SIG-M5 treated with dmso at 0.1 percent for 504 hours (cell line): ENCODE measurements at regions not wholly inside any gene's neighbourhood (a gene's known extent, or its start where the extent isn't known, plus 50 kb on each side); places are given as distances from the start of the nearest gene placed in this dataset.

Experiments used
- DNase-seq: peaks from one replicate; lab custom pipeline; 2025; ENCODE audit not compliant: unreplicated experiment; lab: John Stamatoyannopoulos, UW

GRCh38 chr1:201589186-201589585 is 50.3 kb downstream of the NAV1 start:
- DNase-seq, result no peak

DNA sequence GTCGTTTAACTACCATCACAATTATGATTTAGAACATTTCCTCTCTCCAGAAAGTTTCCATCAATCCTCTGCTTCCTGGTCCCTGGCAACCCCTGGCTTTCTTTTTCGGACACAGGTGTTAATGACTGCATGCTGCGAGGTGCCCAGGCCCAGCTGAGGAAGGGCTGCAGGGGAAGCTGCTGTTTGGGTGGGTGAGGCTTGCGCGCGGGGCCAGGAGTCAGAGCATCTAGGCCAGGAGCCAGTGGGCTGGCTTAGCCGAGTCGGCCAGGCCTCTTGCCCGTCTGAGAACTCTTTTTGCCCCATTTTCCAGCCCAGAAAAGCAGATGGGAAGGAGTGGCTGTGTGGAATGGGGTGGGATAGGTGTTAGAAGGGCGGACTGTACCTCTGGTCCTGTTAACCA is 51.5 kb downstream of the NAV1 start:
- no peak for DNase-seq

GRCh38 chr1:201591348-201591747 is 52.4 kb downstream of the NAV1 start:
- no peak for DNase-seq

- no peak for DNase-seq
Observed at GRCh38 chr1:201591981-201592380, 53.1 kb downstream of the NAV1 start.

- peak; percentile 95 for DNase-seq
Observed at GRCh38 chr1:201593200-201593921, 54.4 kb downstream of the NAV1 start.

- DNase-seq, result peak; percentile 62
Observed at GRCh38 chr1:201594575-201595245, 55.8 kb downstream of the NAV1 start.

DNA sequence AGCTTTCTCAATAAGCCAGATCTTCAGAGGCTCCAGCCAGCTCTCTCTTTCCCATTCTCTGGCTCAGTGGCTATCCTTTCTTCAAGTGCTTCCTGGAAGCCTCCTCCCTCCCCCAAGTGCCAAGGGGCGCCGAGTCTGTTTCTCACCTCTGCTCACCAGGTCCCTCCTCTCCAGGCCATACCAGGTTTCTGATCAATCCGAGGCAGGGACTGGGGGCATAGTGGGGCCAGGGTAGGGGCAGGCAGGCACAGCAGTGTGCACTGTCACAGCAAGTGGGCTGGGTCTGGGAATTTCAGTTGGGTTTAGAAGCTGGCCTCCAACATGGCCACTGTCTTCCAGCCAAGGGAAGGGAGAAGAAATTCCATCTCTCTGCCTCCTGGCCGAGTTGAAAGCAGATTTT is 56.5 kb downstream of the NAV1 start:
- no peak for DNase-seq

GRCh38 chr1:201596101-201596868 is 57.4 kb downstream of the NAV1 start:
- DNase-seq, result no peak

GRCh38 chr1:201597551-201598230 is 58.8 kb downstream of the NAV1 start:
- peak; percentile 87 for DNase-seq

- no peak for DNase-seq
Observed at GRCh38 chr1:201598396-201598795, 59.5 kb downstream of the NAV1 start.

- no peak for DNase-seq
Observed at GRCh38 chr1:201598973-201599372, 60.0 kb downstream of the NAV1 start.

GRCh38 chr1:201599548-201599947 is 60.6 kb downstream of the NAV1 start:
- DNase-seq, result no peak

DNA sequence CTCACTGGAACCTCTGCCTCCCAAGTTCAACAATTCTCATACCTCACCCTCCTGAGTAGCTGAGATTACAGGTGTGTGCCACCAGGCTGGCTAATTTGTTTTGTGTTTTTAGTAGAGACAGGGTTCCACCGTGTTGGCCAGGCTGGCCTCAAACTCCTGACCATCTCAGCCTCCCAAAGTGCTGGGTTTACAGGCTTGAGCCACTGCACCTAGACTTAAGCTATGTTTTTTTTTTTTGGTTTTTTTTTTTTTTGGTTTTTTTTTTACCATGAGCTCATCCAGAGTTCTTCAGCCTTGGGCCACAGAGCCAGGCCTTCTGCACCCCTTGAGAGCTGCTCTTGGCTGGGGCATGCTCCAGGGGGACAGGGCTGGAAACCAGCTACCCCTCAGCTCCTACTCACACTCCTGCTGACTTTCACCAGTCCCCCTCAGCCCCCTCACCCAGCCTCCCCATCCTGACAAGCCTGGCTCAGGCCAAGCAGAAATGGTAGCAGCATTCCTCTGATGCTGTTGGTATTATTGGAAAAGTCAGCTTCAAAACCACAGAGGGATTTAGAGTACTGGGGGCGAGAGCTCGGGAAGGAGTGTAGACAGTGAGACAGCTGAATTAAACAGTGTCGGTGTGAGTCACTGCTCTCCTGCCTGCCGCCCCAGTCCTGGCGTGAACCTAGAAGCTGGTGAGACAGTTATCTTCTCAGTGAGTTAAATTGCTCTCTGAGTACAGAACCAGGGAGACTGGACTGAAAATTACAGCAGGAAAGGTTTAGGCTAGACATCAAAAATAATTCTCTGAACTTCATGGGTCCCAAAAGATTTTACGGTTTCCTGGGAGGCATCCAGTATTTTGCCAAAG is 63.7 kb downstream of the NAV1 start:
- no peak for DNase-seq

DNA sequence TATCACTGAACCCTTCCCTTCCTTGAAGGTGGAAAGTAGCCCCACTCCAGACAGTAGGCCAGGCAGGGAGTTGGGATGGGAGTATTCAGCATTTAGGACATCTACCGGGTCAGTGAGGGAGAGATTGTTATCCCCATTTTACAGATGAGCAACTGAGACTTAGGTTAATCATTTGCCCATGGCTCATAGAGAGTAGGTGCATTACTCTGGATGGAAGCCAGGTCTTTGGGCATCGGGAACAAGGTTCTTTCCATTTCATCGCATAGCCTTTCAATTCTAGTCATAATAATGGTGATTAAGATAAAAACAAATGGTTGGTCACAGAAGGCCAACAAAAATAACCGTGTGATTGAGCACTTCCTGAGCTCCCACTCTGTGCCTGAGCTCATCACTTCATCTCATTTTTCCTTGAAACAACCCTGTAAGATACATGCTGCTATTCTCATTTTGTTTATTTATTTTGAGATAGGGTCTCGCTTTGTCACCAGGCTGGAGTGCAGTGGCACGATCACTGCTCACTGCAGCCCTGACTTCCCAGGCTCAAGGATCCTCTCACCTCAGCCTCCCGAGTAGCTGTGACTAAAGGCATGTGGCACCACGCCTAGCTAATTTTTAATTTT is 64.8 kb downstream of the NAV1 start:
- DNase-seq, result no peak

DNA sequence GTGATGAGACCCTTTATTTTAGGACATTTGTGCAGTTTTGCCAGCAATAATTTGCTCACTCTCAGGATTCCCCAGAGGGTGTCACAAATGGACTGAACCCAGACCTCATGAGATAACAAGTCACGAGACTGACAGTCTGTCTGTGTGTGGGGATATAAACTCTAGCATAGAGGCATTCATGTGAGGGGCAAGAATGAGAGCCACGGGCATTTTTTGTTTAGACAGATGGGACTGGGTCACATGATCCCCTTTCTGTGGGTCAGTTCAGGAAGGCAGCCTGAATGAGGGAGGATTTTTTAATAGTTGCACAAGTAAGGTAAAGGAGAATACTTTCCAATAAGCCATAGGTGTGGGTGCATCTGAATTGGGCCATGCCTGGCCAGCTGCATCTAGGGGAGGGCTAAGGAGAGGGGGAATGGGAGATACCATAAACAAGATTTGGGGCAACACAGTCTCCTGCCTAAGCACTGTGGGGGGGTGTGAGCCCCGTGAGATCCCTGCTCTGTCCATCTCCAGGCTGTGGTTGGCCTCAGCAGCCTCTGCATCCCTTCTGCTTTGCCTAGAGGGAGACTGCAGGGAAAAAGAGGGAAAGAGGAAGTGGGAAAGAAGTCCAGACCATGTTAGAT is 66.6 kb downstream of the NAV1 start:
- DNase-seq, result no peak

- DNase-seq, result no peak
Observed at GRCh38 chr1:201606096-201606495, 67.2 kb downstream of the NAV1 start.

GRCh38 chr1:201606623-201607022 is 67.7 kb downstream of the NAV1 start:
- DNase-seq, result no peak

DNA sequence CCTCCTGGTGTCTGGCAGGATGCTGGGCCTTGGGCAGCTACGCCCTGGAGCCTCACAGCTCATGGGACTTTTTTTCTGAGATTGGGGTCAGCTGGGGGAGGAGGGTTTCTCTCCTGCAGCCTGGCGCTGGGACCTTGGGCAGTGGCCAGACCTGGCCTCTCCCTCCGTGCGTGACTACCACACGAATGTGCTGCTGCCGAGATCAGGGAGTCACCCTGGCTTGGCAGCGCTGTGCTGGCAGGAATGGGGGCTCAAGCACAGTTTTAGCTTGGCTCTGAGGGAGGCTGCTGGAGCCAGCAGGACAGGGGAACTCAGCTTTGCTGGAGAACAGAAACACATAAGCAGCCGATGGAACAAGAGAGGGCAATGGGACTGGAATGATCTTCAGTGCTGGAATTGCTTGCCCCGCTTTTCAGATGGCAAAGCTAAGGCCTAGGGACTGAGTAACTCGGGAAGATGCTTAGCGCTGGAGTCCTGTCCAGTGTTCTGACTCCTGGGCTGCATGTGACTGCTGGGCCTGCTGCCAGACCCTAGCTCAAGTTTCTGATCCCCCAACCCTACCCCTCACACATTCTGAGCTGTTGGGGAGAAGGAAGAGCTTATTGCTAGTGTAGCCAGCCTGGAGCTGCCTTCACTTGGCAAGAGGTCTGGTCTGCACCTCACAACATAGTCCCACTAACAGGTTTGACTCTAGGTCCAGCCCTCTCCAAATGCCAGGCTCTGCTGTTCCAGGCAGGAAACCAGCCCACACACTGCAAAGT is 69.9 kb downstream of the NAV1 start:
- no peak for DNase-seq
